IMR-90 (cell line): ENCODE measurements at regions not wholly inside any gene's neighbourhood (a gene's known extent, or its start where the extent isn't known, plus 50 kb on each side); places are given as distances from the start of the nearest gene placed in this dataset.

Experiments
- ATAC-seq: fragments of 200-7000 bp; cut with Tn5 transposase; 2 replicates; pipeline ENCODE4 v1.9.1; 2020; ENCODE audit warnings: low read depth, mild to moderate bottlenecking, moderate library complexity
- BruUV-seq: library from RNA; stranded (reverse); fragments of 400-500 nt; replicated peaks from 2 replicates; lab custom pipeline; 2021; lab: Mats Ljungman, UMichigan
- CTCF ChIA-PET: fragments of 300-600 bp; formaldehyde crosslinking; extraction: SDS; loops from one replicate; lab custom pipeline; 2021; ENCODE audit warnings: antibody characterized with exemption; lab: Yijun Ruan, JAX
- POLR2A ChIA-PET: fragments of 300-600 bp; sonication (Branson Sonifier 250); formaldehyde crosslinking; loops from one replicate; lab custom pipeline; 2022; ENCODE audit warnings: antibody characterized with exemption; ENCODE audit not compliant: unreplicated experiment; lab: Charles Lee
- DNase-seq: peaks from one replicate; pipeline ENCODE4 v3.0.0; 2013
- H2AFZ ChIP-seq: replicated peaks from 2 replicates; pipeline ENCODE3; 2013; ENCODE audit warnings: low read length, mild to moderate bottlenecking; ENCODE audit not compliant: poor library complexity
- H2AK5ac ChIP-seq: 2 replicates; pipeline ENCODE4 v1.6.1; 2013; ENCODE audit warnings: low read depth, low read length, inconsistent platforms
- H2AK9ac ChIP-seq: replicated peaks from 2 replicates; pipeline ENCODE3; 2013; ENCODE audit warnings: mild to moderate bottlenecking, low read depth, low read length, moderate library complexity; ENCODE audit not compliant: poor library complexity
- H2BK120ac ChIP-seq: 2 replicates; pipeline ENCODE4 v1.6.1; 2013; ENCODE audit warnings: low read depth, low read length, inconsistent platforms
- H2BK15ac ChIP-seq: 3 replicates; pipeline ENCODE4 v1.6.1; 2013; ENCODE audit warnings: low read depth, low read length, inconsistent platforms
- H2BK20ac ChIP-seq: 2 replicates; pipeline ENCODE4 v1.6.1; 2013; ENCODE audit warnings: low read depth, mild to moderate bottlenecking, inconsistent platforms, low read length, moderate library complexity
- H2BK5ac ChIP-seq: 2 replicates; pipeline ENCODE4 v1.6.1; 2013; ENCODE audit warnings: mild to moderate bottlenecking, low read depth, low read length, inconsistent platforms; ENCODE audit not compliant: poor library complexity, severe bottlenecking
- H3K14ac ChIP-seq: replicated peaks from 2 replicates; pipeline ENCODE4 v1.6.1; 2013; ENCODE audit warnings: low read depth, low read length, inconsistent platforms
- H3K18ac ChIP-seq: 2 replicates; pipeline ENCODE4 v1.6.1; 2013; ENCODE audit warnings: low read depth, low read length, control low read depth
- H3K23ac ChIP-seq: 2 replicates; pipeline ENCODE4 v1.6.1; 2013; ENCODE audit warnings: low read depth, low read length, inconsistent platforms
- H3K27ac ChIP-seq: 2 replicates; pipeline ENCODE4 v1.5.1; 2013; ENCODE audit warnings: mild to moderate bottlenecking, control low read depth, low read length; ENCODE audit not compliant: insufficient read depth
- H3K27me3 ChIP-seq: 2 replicates; pipeline ENCODE4 v1.6.1; 2013; ENCODE audit warnings: low read length; ENCODE audit not compliant: control insufficient read depth, insufficient read depth
- H3K36me3 ChIP-seq: 2 replicates; pipeline ENCODE4 v1.6.1; 2013; ENCODE audit warnings: low read length, mixed read lengths; ENCODE audit not compliant: control insufficient read depth, insufficient read depth
- H3K4ac ChIP-seq: 2 replicates; pipeline ENCODE4 v1.6.1; 2013; ENCODE audit warnings: low read depth, low read length, inconsistent platforms
- H3K4me1 ChIP-seq: 2 replicates; pipeline ENCODE4 v1.6.1; 2013; ENCODE audit warnings: low read length, mixed read lengths; ENCODE audit not compliant: control insufficient read depth, insufficient read depth
- H3K4me2 ChIP-seq: 2 replicates; pipeline ENCODE4 v1.6.1; 2013; ENCODE audit warnings: low read depth, mild to moderate bottlenecking, control low read depth, low read length, moderate library complexity
- H3K4me3 ChIP-seq: 2 replicates; pipeline ENCODE4 v1.5.1; 2013; ENCODE audit warnings: low read depth, mild to moderate bottlenecking, control low read depth, low read length, moderate library complexity; ENCODE audit not compliant: insufficient read depth
- H3K56ac ChIP-seq: 2 replicates; pipeline ENCODE4 v1.6.1; 2013; ENCODE audit warnings: low read length, inconsistent platforms; ENCODE audit not compliant: insufficient read depth; ENCODE audit errors: extremely low read depth
- H3K79me1 ChIP-seq, 2 experiments: 2 replicates each; pipeline ENCODE4 v1.6.1; 2013; ENCODE audit warnings: low read length in 2 of 2, inconsistent platforms in 1 of 2, low read depth in 1 of 2
- H3K9ac ChIP-seq: 2 replicates; pipeline ENCODE4 v1.6.1; 2013; ENCODE audit warnings: low read depth, low read length, control low read depth
- H3K9me1 ChIP-seq: 2 replicates; pipeline ENCODE4 v1.6.1; 2013; ENCODE audit warnings: low read length, inconsistent platforms; ENCODE audit not compliant: insufficient read depth
- H3K9me3 ChIP-seq: 2 replicates; pipeline ENCODE4 v1.6.1; 2013; ENCODE audit warnings: low read length; ENCODE audit not compliant: control insufficient read depth, insufficient read depth
- H4K20me1 ChIP-seq: 2 replicates; pipeline ENCODE4 v1.6.1; 2013; ENCODE audit warnings: low read length, inconsistent platforms; ENCODE audit not compliant: insufficient read depth
- H4K5ac ChIP-seq: 2 replicates; pipeline ENCODE4 v1.6.1; 2013; ENCODE audit warnings: mild to moderate bottlenecking, low read depth, low read length, control low read depth
- H4K8ac ChIP-seq, 2 experiments: 2 replicates each; pipeline ENCODE4 v1.6.1; 2013; ENCODE audit warnings: low read depth in 2 of 2, low read length in 2 of 2, control low read depth in 1 of 2, inconsistent platforms in 1 of 2
- H4K91ac ChIP-seq: 2 replicates; pipeline ENCODE4 v1.6.1; 2013; ENCODE audit warnings: low read depth, low read length, inconsistent platforms; ENCODE audit not compliant: insufficient read depth
- BHLHE40 ChIP-seq: fragments of 150-350 bp; IDR thresholded peaks from 2 replicates; pipeline ENCODE4 v1.6.1; 2016; ENCODE audit warnings: mild to moderate bottlenecking, low read depth, low read length
- POLR2A ChIP-seq: IDR thresholded peaks from 2 replicates; pipeline ENCODE4 v1.6.1; 2012; ENCODE audit warnings: mild to moderate bottlenecking, low read depth, low read length
- RFX5 ChIP-seq: IDR thresholded peaks from 2 replicates; pipeline ENCODE4 v1.8.0; 2012; ENCODE audit warnings: low read depth, mild to moderate bottlenecking, low read length, moderate library complexity
- WGBS, 2 experiments: methylation state at CpG; one replicate each; pipeline versions ENCODE4 v1.1.5 to v1.1.7; 2013; ENCODE audit warnings: missing lambda C conversion rate in 2 of 2; ENCODE audit not compliant: insufficient read length in 1 of 2; ENCODE audit errors: extremely low coverage in 2 of 2; 5-methylcytosine and 5-hydroxymethylcytosine counted together
- dilution Hi-C: fragments of 300-500 bp; cut with HindIII; formaldehyde crosslinking; loops from one replicate; pipeline ENCODE4 v1.14.3; 2018; ENCODE audit warnings: low sequenced_read_pairs; ENCODE audit not compliant: unreplicated experiment
- in situ Hi-C: fragments of 300-500 bp; cut with MboI; formaldehyde crosslinking; loops from 3 replicates; pipeline ENCODE4 v1.14.3; 2019; ENCODE audit warnings: low sequenced_read_pairs, inconsistent platforms, mixed read lengths
- intact Hi-C: fragments of 100-400 bp; cut with micrococcal nuclease; formaldehyde crosslinking; loops from 2 replicates; pipeline ENCODE4 v1.10.0; 2022

- no peak overlapping the region for H3K4me2 ChIP-seq
- no peak overlapping the region for H3K18ac ChIP-seq
- no peak overlapping the region for H3K27ac ChIP-seq
- in situ Hi-C loops (no loop called here), intact Hi-C loops (loop anchor here (10.0 kb wide), 1 partner anchor 230 kb away; no protein-coding TSS in a partner anchor), dilution Hi-C loops (no loop called here)
- H3K4me3 ChIP-seq, result no peak overlapping the region
- WGBS, 2 experiments, result 100% methylated on average over 1 of the region's 4 CpGs; no CpG with 5 or more reads in 1 of the 2 experiments
- H2AFZ ChIP-seq, result no peak overlapping the region
- no peak overlapping the region for H3K14ac ChIP-seq
- H2BK120ac ChIP-seq, result no peak overlapping the region
- H4K8ac ChIP-seq, result no peak overlapping the region
- H3K36me3 ChIP-seq, result no peaks in the 10 kb centered on the region
- no peaks in the 10 kb centered on the region for H3K9me1 ChIP-seq
- no peaks in the 10 kb centered on the region for H3K79me1 ChIP-seq
- H3K23ac ChIP-seq, result no peak overlapping the region
- no peaks in the 10 kb centered on the region for H3K27me3 ChIP-seq
- no peak for DNase-seq
- TF ChIP-seq BHLHE40, result no peak
- TF ChIP-seq RFX5, result no peak
- TF ChIP-seq POLR2A, result no peak
- BruUV-seq, result no TSS peak
- no peaks in the 10 kb centered on the region for H3K9me3 ChIP-seq
- POLR2A ChIA-PET, result no interaction called here
- H4K91ac ChIP-seq, result no peak overlapping the region
- no peak overlapping the region for H3K9ac ChIP-seq
- no peak overlapping the region for H3K56ac ChIP-seq
- ATAC-seq, result no peak
- H2BK15ac ChIP-seq, result no peak overlapping the region
- no peak overlapping the region for H3K4ac ChIP-seq
- no peak overlapping the region for H2AK9ac ChIP-seq
- H4K5ac ChIP-seq, result no peak overlapping the region
- no peak overlapping the region for H2BK5ac ChIP-seq
- H3K4me1 ChIP-seq, result no peaks in the 10 kb centered on the region
- H2AK5ac ChIP-seq, result no peak overlapping the region
- CTCF ChIA-PET, result no interaction called here
- H2BK20ac ChIP-seq, result no peak overlapping the region
- H4K20me1 ChIP-seq, result no peaks in the 10 kb centered on the region
Measured at GRCh38 chr10:117444497-117445040, 69.3 kb upstream of the PDZD8 start.
